Mesendoderm (in vitro differentiated cells): ENCODE measurements at regions not wholly inside any gene's neighbourhood (a gene's known extent, or its start where the extent isn't known, plus 50 kb on each side); places are given as distances from the start of the nearest gene placed in this dataset.

Experiments
- DNase-seq: peaks from one replicate; pipeline ENCODE4 v3.0.0; 2013
- H2AK5ac ChIP-seq: 2 replicates; pipeline ENCODE4 v1.6.1; 2013; ENCODE audit warnings: low read length, inconsistent platforms
- H2BK120ac ChIP-seq: 2 replicates; pipeline ENCODE4 v1.6.1; 2013; ENCODE audit warnings: low read depth, mild to moderate bottlenecking, low read length, moderate library complexity, mixed read lengths
- H2BK15ac ChIP-seq: replicated peaks from 2 replicates; pipeline ENCODE4 v1.6.1; 2013; ENCODE audit warnings: low read depth, mild to moderate bottlenecking, moderate library complexity
- H2BK5ac ChIP-seq: 2 replicates; pipeline ENCODE4 v1.6.1; 2013; ENCODE audit warnings: low read length, inconsistent platforms
- H3K18ac ChIP-seq: 2 replicates; pipeline ENCODE4 v1.6.1; 2013; ENCODE audit warnings: mild to moderate bottlenecking, low read length, mixed read lengths
- H3K23ac ChIP-seq: one replicate; pipeline ENCODE4 v1.6.1; 2013; ENCODE audit warnings: low read length
- H3K27ac ChIP-seq: 2 replicates; pipeline ENCODE4 v1.5.1; 2013; ENCODE audit warnings: low read depth, mild to moderate bottlenecking, inconsistent platforms, low read length, moderate library complexity
- H3K27me3 ChIP-seq: 2 replicates; pipeline ENCODE4 v1.6.1; 2013; ENCODE audit warnings: low read length, control low read depth, mild to moderate bottlenecking, inconsistent platforms; ENCODE audit not compliant: insufficient read depth, poor library complexity
- H3K36me3 ChIP-seq: 2 replicates; pipeline ENCODE4 v1.6.1; 2013; ENCODE audit warnings: low read length, inconsistent platforms; ENCODE audit not compliant: control insufficient read depth, insufficient read depth
- H3K4ac ChIP-seq: one replicate; pipeline ENCODE4 v1.6.1; 2013; ENCODE audit warnings: low read depth, mild to moderate bottlenecking, low read length, moderate library complexity
- H3K4me1 ChIP-seq: 2 replicates; pipeline ENCODE4 v1.6.1; 2013; ENCODE audit warnings: low read depth, low read length, inconsistent platforms; ENCODE audit not compliant: control insufficient read depth
- H3K4me2 ChIP-seq: 2 replicates; pipeline ENCODE4 v1.6.1; 2013; ENCODE audit warnings: low read length
- H3K4me3 ChIP-seq: 2 replicates; pipeline ENCODE4 v1.5.1; 2013; ENCODE audit warnings: mild to moderate bottlenecking, low read length
- H3K56ac ChIP-seq: one replicate; pipeline ENCODE4 v1.6.1; 2013; ENCODE audit warnings: low read length
- H3K79me1 ChIP-seq: 2 replicates; pipeline ENCODE4 v1.6.1; 2013; ENCODE audit warnings: low read length, inconsistent platforms
- H3K79me2 ChIP-seq: 2 replicates; pipeline ENCODE4 v1.6.1; 2013; ENCODE audit warnings: mild to moderate bottlenecking, low read length; ENCODE audit not compliant: control insufficient read depth, insufficient read depth
- H3K9ac ChIP-seq: 2 replicates; pipeline ENCODE4 v1.6.1; 2013; ENCODE audit warnings: low read length, inconsistent platforms
- H4K5ac ChIP-seq: one replicate; pipeline ENCODE4 v1.6.1; 2013; ENCODE audit warnings: low read length
- H4K8ac ChIP-seq: one replicate; pipeline ENCODE4 v1.6.1; 2013; ENCODE audit warnings: low read depth, mild to moderate bottlenecking, control low read depth, low read length, moderate library complexity
- WGBS: extraction: QIAGEN DNeasy Blood & Tissue Kit; methylation state at CpG from one replicate; pipeline ENCODE4 v1.1.7; 2013; ENCODE audit warnings: low lambda C conversion rate, missing lambda C conversion rate; ENCODE audit not compliant: insufficient coverage; ENCODE audit errors: extremely low coverage; 5-methylcytosine and 5-hydroxymethylcytosine counted together

GRCh38 chr17:72270273-72270924 is 149.6 kb downstream of the SOX9 start:
- Histone ChIP-seq H3K4me2 (no peak overlapping the region), H3K9ac (no peak overlapping the region), H2AK5ac (no peak overlapping the region), H3K27me3 (no peaks in the 10 kb centered on the region), H3K79me1 (no peaks in the 10 kb centered on the region), H2BK120ac (no peak overlapping the region), H3K18ac (no peak overlapping the region), H3K4me1 (no peaks in the 10 kb centered on the region), H3K4me3 (no peak overlapping the region), H4K5ac (no peak overlapping the region), H3K36me3 (no peaks in the 10 kb centered on the region), H4K8ac (no peak overlapping the region), H2BK15ac (no peak overlapping the region), H2BK5ac (no peak overlapping the region), H3K27ac (no peak overlapping the region), H3K79me2 (no peaks in the 10 kb centered on the region), H3K23ac (no peak overlapping the region), H3K56ac (no peak overlapping the region), H3K4ac (no peak overlapping the region)
- WGBS = no CpG with 5 or more reads among the region's 6 CpGs
- DNase-seq = no peak

DNA sequence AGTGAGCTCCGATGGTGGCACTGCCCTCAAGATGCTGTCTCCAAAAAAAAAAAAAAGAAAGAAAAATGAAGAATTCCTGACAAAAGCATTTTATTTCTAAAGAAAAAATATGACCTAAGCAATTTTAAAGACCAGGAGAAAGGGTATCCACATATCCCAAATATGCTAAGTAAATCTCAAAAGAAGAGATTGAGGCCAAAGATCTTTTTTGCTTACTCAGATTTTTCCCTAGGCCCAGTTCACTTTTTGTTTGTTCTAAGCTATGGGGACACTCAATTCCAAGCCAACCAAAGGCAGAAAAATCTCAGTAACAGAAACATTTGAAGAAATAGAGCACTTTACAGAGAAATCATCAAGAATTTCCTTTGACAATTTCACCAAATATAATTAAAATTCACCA is 150.8 kb downstream of the SOX9 start:
- Histone ChIP-seq H4K5ac (no peak overlapping the region), H2BK15ac (no peak overlapping the region), H3K36me3 (no peaks in the 10 kb centered on the region), H2BK120ac (no peak overlapping the region), H3K23ac (no peak overlapping the region), H2BK5ac (no peak overlapping the region), H3K79me1 (no peaks in the 10 kb centered on the region), H3K27ac (no peak overlapping the region), H2AK5ac (no peak overlapping the region), H3K4me3 (no peak overlapping the region), H4K8ac (no peak overlapping the region), H3K79me2 (no peaks in the 10 kb centered on the region), H3K18ac (no peak overlapping the region), H3K4ac (no peak overlapping the region), H3K56ac (no peak overlapping the region), H3K27me3 (no peaks in the 10 kb centered on the region), H3K4me2 (no peak overlapping the region), H3K9ac (no peak overlapping the region), H3K4me1 (no peaks in the 10 kb centered on the region)
- DNase-seq = no peak
- WGBS = no CpG with 5 or more reads among the region's 1 CpG

DNA sequence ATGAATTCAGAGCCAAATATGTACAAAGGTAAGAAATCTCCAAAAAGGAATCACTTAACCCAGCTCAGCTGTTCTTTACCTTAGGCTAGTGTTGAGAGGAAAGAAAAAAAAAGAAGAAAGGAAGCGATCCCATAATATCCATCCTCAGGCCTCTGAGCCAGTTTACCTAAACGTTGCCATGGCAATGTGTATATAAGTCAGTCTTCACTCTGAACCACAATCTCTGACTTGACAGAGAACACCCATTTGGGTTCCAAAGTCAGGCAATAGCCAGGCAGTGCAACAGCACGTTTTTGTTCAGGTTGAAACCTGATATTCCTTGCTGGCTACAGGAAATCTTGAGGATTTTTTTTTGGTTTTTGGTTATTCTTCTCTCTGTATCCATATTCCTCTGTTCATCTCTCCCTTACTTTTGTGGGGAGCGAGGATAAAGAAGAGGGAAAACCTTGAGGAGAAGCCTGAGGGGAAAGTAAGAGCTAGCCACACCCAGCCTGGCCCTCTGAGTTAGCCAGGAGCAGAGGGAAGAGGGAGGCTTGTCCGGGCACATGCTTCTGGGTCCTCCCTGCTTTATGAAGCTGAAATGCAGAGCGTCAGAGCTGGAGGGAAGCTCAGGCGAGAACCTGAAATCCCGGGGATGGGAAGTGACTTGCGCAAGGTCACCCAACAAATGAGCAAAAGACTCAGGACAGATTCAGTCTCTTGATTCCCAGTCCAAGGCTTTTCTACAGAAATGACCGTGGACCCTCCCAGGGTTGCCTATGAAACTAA is 152.7 kb downstream of the SOX9 start:
- Histone ChIP-seq H4K5ac (no peak overlapping the region), H2BK5ac (no peak overlapping the region), H4K8ac (no peak overlapping the region), H3K27me3 (no peaks in the 10 kb centered on the region), H3K4me2 (no peak overlapping the region), H3K27ac (no peak overlapping the region), H3K4me1 (no peaks in the 10 kb centered on the region), H3K56ac (no peak overlapping the region), H2AK5ac (no peak overlapping the region), H3K9ac (no peak overlapping the region), H3K36me3 (no peaks in the 10 kb centered on the region), H3K79me2 (no peaks in the 10 kb centered on the region), H3K4ac (no peak overlapping the region), H3K18ac (no peak overlapping the region), H3K79me1 (no peaks in the 10 kb centered on the region), H3K4me3 (no peak overlapping the region), H2BK15ac (no peak overlapping the region), H2BK120ac (no peak overlapping the region), H3K23ac (no peak overlapping the region)
- no peak for DNase-seq
- WGBS = no CpG with 5 or more reads among the region's 10 CpGs

- Histone ChIP-seq H2BK15ac (no peak overlapping the region), H3K79me2 (no peaks in the 10 kb centered on the region), H3K23ac (no peak overlapping the region), H3K27me3 (no peaks in the 10 kb centered on the region), H3K4ac (no peak overlapping the region), H4K8ac (no peak overlapping the region), H3K36me3 (no peaks in the 10 kb centered on the region), H3K18ac (no peak overlapping the region), H3K27ac (no peak overlapping the region), H3K79me1 (no peaks in the 10 kb centered on the region), H3K9ac (no peak overlapping the region), H2AK5ac (no peak overlapping the region), H4K5ac (no peak overlapping the region), H2BK120ac (no peak overlapping the region), H3K4me2 (no peak overlapping the region), H2BK5ac (no peak overlapping the region), H3K4me3 (no peak overlapping the region), H3K56ac (no peak overlapping the region), H3K4me1 (no peaks in the 10 kb centered on the region)
- DNase-seq = no peak
- WGBS = no CpG with 5 or more reads among the region's 2 CpGs
Observed at GRCh38 chr17:72274614-72275013, 153.8 kb downstream of the SOX9 start.

GRCh38 chr17:72280881-72281280 is 160.1 kb downstream of the SOX9 start:
- H4K5ac ChIP-seq = no peak overlapping the region
- no peak for DNase-seq

More at GRCh38 chr17:72280881-72281280, 160.1 kb downstream of the SOX9 start:
- no peaks in the 10 kb centered on the region for H3K79me2 ChIP-seq
- no peaks in the 10 kb centered on the region for H3K27me3 ChIP-seq
- H3K4me2 ChIP-seq = no peak overlapping the region
- H4K8ac ChIP-seq = no peak overlapping the region
- H3K9ac ChIP-seq = no peak overlapping the region
- H3K18ac ChIP-seq = no peak overlapping the region
- no peak overlapping the region for H2AK5ac ChIP-seq
- no peak overlapping the region for H3K23ac ChIP-seq
- WGBS = no CpG with 5 or more reads among the region's 3 CpGs
- no peak overlapping the region for H2BK15ac ChIP-seq
- no peaks in the 10 kb centered on the region for H3K36me3 ChIP-seq
- no peak overlapping the region for H3K4ac ChIP-seq
- H2BK5ac ChIP-seq = no peak overlapping the region
- no peak overlapping the region for H3K27ac ChIP-seq
- H3K4me3 ChIP-seq = no peak overlapping the region
- H2BK120ac ChIP-seq = no peak overlapping the region
- no peaks in the 10 kb centered on the region for H3K4me1 ChIP-seq
- H3K79me1 ChIP-seq = no peaks in the 10 kb centered on the region
- H3K56ac ChIP-seq = no peak overlapping the region
